Epithelial cell of proximal tubule (primary cell): ENCODE measurements at regions not wholly inside any gene's neighbourhood (a gene's known extent, or its start where the extent isn't known, plus 50 kb on each side); places are given as distances from the start of the nearest gene placed in this dataset.

Experiments used
- DNase-seq: peaks from one replicate; pipeline ENCODE4 v3.0.0-alpha.2; 2011; ENCODE audit warnings: low read depth
- H3K4me3 ChIP-seq: 2 replicates; pipeline ENCODE4 v1.5.1; 2011; ENCODE audit warnings: low read depth, mild to moderate bottlenecking, low read length
- CTCF ChIP-seq: conservative IDR thresholded peaks from 2 replicates; pipeline ENCODE4 v1.5.1; 2012; ENCODE audit warnings: low read depth, mild to moderate bottlenecking, low read length

GRCh38 chr2:16112251-16112971 lies 172.1 kb downstream of the MYCN start:
- no peak for TF ChIP-seq CTCF
- DNase-seq: no peak
- H3K4me3 ChIP-seq: no peak overlapping the region

GRCh38 chr2:16111838-16112210 lies 171.5 kb downstream of the MYCN start:
- H3K4me3 ChIP-seq: no peak overlapping the region
- TF ChIP-seq CTCF: no peak
- DNase-seq: no peak

GRCh38 chr2:16109821-16110310 lies 169.5 kb downstream of the MYCN start:
- no peak for TF ChIP-seq CTCF
- DNase-seq: no peak
- no peak overlapping the region for H3K4me3 ChIP-seq

GRCh38 chr2:16109368-16109820 lies 169.0 kb downstream of the MYCN start:
- H3K4me3 ChIP-seq: no peak overlapping the region
- DNase-seq: no peak
- no peak for TF ChIP-seq CTCF

- H3K4me3 ChIP-seq: no peak overlapping the region
- no peak for TF ChIP-seq CTCF
- no peak for DNase-seq
These were observed 166.9 kb downstream of the MYCN start for GRCh38 chr2:16107246-16107645.

- no peak for TF ChIP-seq CTCF
These were observed 166.3 kb downstream of the MYCN start for GRCh38 chr2:16106619-16107018.

More at GRCh38 chr2:16106619-16107018, 166.3 kb downstream of the MYCN start:
- DNase-seq: no peak
- H3K4me3 ChIP-seq: no peak overlapping the region
